H9 (cell line): ENCODE measurements at regions not wholly inside any gene's neighbourhood (a gene's known extent, or its start where the extent isn't known, plus 50 kb on each side); places are given as distances from the start of the nearest gene placed in this dataset.

Experiments
- DNase-seq: peaks from one replicate; pipeline ENCODE4 v3.0.0-alpha.2; 2017
- H2AFZ ChIP-seq: one replicate; pipeline ENCODE4 v1.6.1; 2013; ENCODE audit warnings: mild to moderate bottlenecking, low read length, control low read depth, moderate library complexity
- H2AK5ac ChIP-seq: 2 replicates; pipeline ENCODE4 v1.6.1; 2013; ENCODE audit warnings: low read length, control low read depth, mixed read lengths; ENCODE audit not compliant: insufficient read length
- H2BK120ac ChIP-seq: one replicate; pipeline ENCODE4 v1.6.1; 2013; ENCODE audit warnings: low read depth, mild to moderate bottlenecking, low read length, control low read depth, inconsistent platforms; ENCODE audit not compliant: poor library complexity, severe bottlenecking
- H2BK12ac ChIP-seq: 2 replicates; pipeline ENCODE4 v1.6.1; 2013; ENCODE audit warnings: low read length, control low read depth, mixed read lengths, low read depth; ENCODE audit not compliant: insufficient read length
- H2BK15ac ChIP-seq: 2 replicates; pipeline ENCODE4 v1.6.1; 2013; ENCODE audit warnings: low read depth, low read length, control low read depth
- H2BK20ac ChIP-seq: one replicate; pipeline ENCODE4 v1.6.1; 2013; ENCODE audit warnings: low read depth, mild to moderate bottlenecking, low read length, control low read depth, inconsistent platforms; ENCODE audit not compliant: poor library complexity, severe bottlenecking
- H2BK5ac ChIP-seq: 2 replicates; pipeline ENCODE4 v1.6.1; 2013; ENCODE audit warnings: low read length, control low read depth, mixed read lengths; ENCODE audit not compliant: insufficient read length
- H3K14ac ChIP-seq: 2 replicates; pipeline ENCODE4 v1.6.1; 2013; ENCODE audit warnings: low read length, control low read depth; ENCODE audit not compliant: insufficient read depth
- H3K18ac ChIP-seq: 2 replicates; pipeline ENCODE4 v1.6.1; 2013; ENCODE audit warnings: low read depth, mild to moderate bottlenecking, mixed read lengths, low read length, control low read depth; ENCODE audit not compliant: insufficient read length
- H3K23ac ChIP-seq: 2 replicates; pipeline ENCODE4 v1.6.1; 2013; ENCODE audit warnings: low read length, control low read depth, mixed read lengths, low read depth; ENCODE audit not compliant: insufficient read length
- H3K23me2 ChIP-seq: 2 replicates; pipeline ENCODE4 v1.6.1; 2013; ENCODE audit warnings: low read depth, mild to moderate bottlenecking, mixed read lengths, low read length, control low read depth; ENCODE audit not compliant: insufficient read length, poor library complexity, severe bottlenecking
- H3K27ac ChIP-seq: 2 replicates; pipeline ENCODE4 v1.5.1; 2013; ENCODE audit warnings: low read length, control low read depth, mixed read lengths, low read depth; ENCODE audit not compliant: insufficient read length
- H3K27me3 ChIP-seq: 2 replicates; pipeline ENCODE4 v1.6.1; 2013; ENCODE audit warnings: low read length, control low read depth, inconsistent platforms; ENCODE audit not compliant: insufficient read depth
- H3K4ac ChIP-seq: 2 replicates; pipeline ENCODE4 v1.6.1; 2013; ENCODE audit warnings: low read depth, mild to moderate bottlenecking, control low read depth, inconsistent platforms, low read length, moderate library complexity
- H3K4me1 ChIP-seq: 2 replicates; pipeline ENCODE4 v1.6.1; 2013; ENCODE audit warnings: low read length, control low read depth, inconsistent platforms; ENCODE audit not compliant: insufficient read depth
- H3K4me2 ChIP-seq: 2 replicates; pipeline ENCODE4 v1.6.1; 2013; ENCODE audit warnings: low read length, control low read depth, mixed read lengths; ENCODE audit not compliant: insufficient read length, insufficient read depth
- H3K56ac ChIP-seq: 2 replicates; pipeline ENCODE4 v1.6.1; 2013; ENCODE audit warnings: low read depth, mild to moderate bottlenecking, mixed read lengths, low read length, control low read depth; ENCODE audit not compliant: insufficient read length
- H3K79me1 ChIP-seq: 2 replicates; pipeline ENCODE4 v1.6.1; 2013; ENCODE audit warnings: low read depth, mild to moderate bottlenecking, moderate library complexity, low read length, control low read depth, inconsistent platforms; ENCODE audit not compliant: insufficient read depth, poor library complexity, severe bottlenecking
- H3K79me2 ChIP-seq: 2 replicates; pipeline ENCODE4 v1.6.1; 2013; ENCODE audit warnings: low read length, control low read depth, inconsistent platforms; ENCODE audit not compliant: insufficient read depth
- H3K9ac ChIP-seq: 2 replicates; pipeline ENCODE4 v1.6.1; 2013; ENCODE audit warnings: low read length, control low read depth, mixed read lengths; ENCODE audit not compliant: insufficient read length; ENCODE audit errors: extremely low read depth
- H3K9me3 ChIP-seq: one replicate; pipeline ENCODE4 v1.6.1; 2013; ENCODE audit warnings: low read depth, low read length, inconsistent platforms; ENCODE audit not compliant: control insufficient read depth
- H3T11ph ChIP-seq: one replicate; pipeline ENCODE4 v1.6.1; 2013; ENCODE audit warnings: mild to moderate bottlenecking, low read length, control low read depth, inconsistent platforms
- H4K20me1 ChIP-seq: one replicate; pipeline ENCODE4 v1.6.1; 2013; ENCODE audit not compliant: control insufficient read depth, insufficient read length, insufficient read depth
- H4K5ac ChIP-seq: 2 replicates; pipeline ENCODE4 v1.6.1; 2013; ENCODE audit warnings: low read depth, mild to moderate bottlenecking, mixed read lengths, low read length, control low read depth; ENCODE audit not compliant: insufficient read length
- H4K8ac ChIP-seq: replicated peaks from 2 replicates; pipeline ENCODE4 v1.6.1; 2013; ENCODE audit warnings: low read length, control low read depth, mixed read lengths, low read depth; ENCODE audit not compliant: insufficient read length
- H4K91ac ChIP-seq: 2 replicates; pipeline ENCODE4 v1.6.1; 2013; ENCODE audit warnings: low read depth, mild to moderate bottlenecking, moderate library complexity, mixed read lengths, low read length, control low read depth; ENCODE audit not compliant: insufficient read length
- H3K27ac Mint-ChIP-seq, 3 experiments: 2 replicates in 2 of 3; 3 replicates in 1 of 3; pipeline ENCODE4 v1.8.0; 2020 to 2021; ENCODE audit warnings: mixed read lengths in 3 of 3, mild to moderate bottlenecking in 1 of 3, moderate library complexity in 1 of 3
- H3K27me3 Mint-ChIP-seq: 2 replicates; pipeline ENCODE4 v1.8.0; 2021; ENCODE audit warnings: low read depth, mild to moderate bottlenecking, moderate library complexity, mixed read lengths
- H3K36me3 Mint-ChIP-seq, 3 experiments: 2 replicates in 2 of 3; 3 replicates in 1 of 3; pipeline ENCODE4 v1.8.0; 2020 to 2021; ENCODE audit warnings: low read depth in 3 of 3, mixed read lengths in 3 of 3; ENCODE audit not compliant: insufficient read depth in 1 of 3
- H3K4me1 Mint-ChIP-seq, 2 experiments: 2 replicates each; pipeline ENCODE4 v1.8.0; 2020; ENCODE audit warnings: mixed read lengths in 2 of 2
- H3K4me3 Mint-ChIP-seq, 2 experiments: 2 replicates in 1 of 2; 3 replicates in 1 of 2; pipeline ENCODE4 v1.8.0; 2020 to 2021; ENCODE audit warnings: mild to moderate bottlenecking in 2 of 2, mixed read lengths in 2 of 2, moderate library complexity in 1 of 2
- H3K9me3 Mint-ChIP-seq, 2 experiments: 2 replicates in 1 of 2; 3 replicates in 1 of 2; pipeline ENCODE4 v1.8.0; 2020; ENCODE audit warnings: mild to moderate bottlenecking in 2 of 2, mixed read lengths in 2 of 2, moderate library complexity in 1 of 2
- CTCF ChIP-seq: fragments of 200-600 bp; sonication (generic); conservative IDR thresholded peaks from 3 replicates; pipeline ENCODE4 v1.8.0; 2021; ENCODE audit warnings: antibody characterized with exemption, mild to moderate bottlenecking

GRCh38 chr7:82599895-82600294 is 156.3 kb upstream of the CACNA2D1 start:
- H3T11ph ChIP-seq: no peak overlapping the region
- H3K79me2 ChIP-seq: no peaks in the 10 kb centered on the region
- no peak overlapping the region for H2BK12ac ChIP-seq
- no peak for DNase-seq
- Mint-ChIP-seq H3K9me3 (peaks cover 7 to 11% of the 10 kb centered on the region in 2 experiments), H3K36me3 (peaks cover 0 to 13% (median 6%) of the 10 kb centered on the region in 3 experiments; a peak in 5 of 7 replicates), H3K27me3 (no peaks in the 10 kb centered on the region), H3K4me3 (no peak overlapping the region), H3K27ac (no peak overlapping the region), H3K4me1 (peaks cover 25 to 26% of the 10 kb centered on the region in 2 experiments)
- H4K20me1 ChIP-seq: no peaks in the 10 kb centered on the region
- no peaks in the 10 kb centered on the region for H3K27me3 ChIP-seq
- no peaks in the 10 kb centered on the region for H3K9me3 ChIP-seq
- no peak overlapping the region for H3K27ac ChIP-seq
- H3K9ac ChIP-seq: no peak overlapping the region
- TF ChIP-seq CTCF: no peak
- no peak overlapping the region for H3K14ac ChIP-seq
- no peak overlapping the region for H4K8ac ChIP-seq
- no peak overlapping the region for H3K4me2 ChIP-seq
- H3K23me2 ChIP-seq: no peaks in the 10 kb centered on the region
- H2AK5ac ChIP-seq: no peak overlapping the region
- H3K4ac ChIP-seq: no peak overlapping the region
- no peak overlapping the region for H2BK20ac ChIP-seq
- H4K91ac ChIP-seq: no peak overlapping the region
- H4K5ac ChIP-seq: no peak overlapping the region
- no peak overlapping the region for H3K23ac ChIP-seq
- no peak overlapping the region for H3K18ac ChIP-seq
- no peak overlapping the region for H2AFZ ChIP-seq
- no peak overlapping the region for H3K56ac ChIP-seq
- no peak overlapping the region for H2BK15ac ChIP-seq
- H3K4me1 ChIP-seq: no peaks in the 10 kb centered on the region
- H2BK5ac ChIP-seq: no peak overlapping the region
- no peaks in the 10 kb centered on the region for H3K79me1 ChIP-seq
- no peak overlapping the region for H2BK120ac ChIP-seq
